MV-4-11 (cell line): ENCODE measurements at regions not wholly inside any gene's neighbourhood (a gene's known extent, or its start where the extent isn't known, plus 50 kb on each side); places are given as distances from the start of the nearest gene placed in this dataset.
"Not testable (repeated sequence)": the region's sequence is repeated elsewhere in the genome, so short reads cannot be mapped to it uniquely, and the experiment has no call there.

Experiments used
- DNase-seq: peaks from one replicate; lab custom pipeline; 2025; lab: John Stamatoyannopoulos, UW

DNA sequence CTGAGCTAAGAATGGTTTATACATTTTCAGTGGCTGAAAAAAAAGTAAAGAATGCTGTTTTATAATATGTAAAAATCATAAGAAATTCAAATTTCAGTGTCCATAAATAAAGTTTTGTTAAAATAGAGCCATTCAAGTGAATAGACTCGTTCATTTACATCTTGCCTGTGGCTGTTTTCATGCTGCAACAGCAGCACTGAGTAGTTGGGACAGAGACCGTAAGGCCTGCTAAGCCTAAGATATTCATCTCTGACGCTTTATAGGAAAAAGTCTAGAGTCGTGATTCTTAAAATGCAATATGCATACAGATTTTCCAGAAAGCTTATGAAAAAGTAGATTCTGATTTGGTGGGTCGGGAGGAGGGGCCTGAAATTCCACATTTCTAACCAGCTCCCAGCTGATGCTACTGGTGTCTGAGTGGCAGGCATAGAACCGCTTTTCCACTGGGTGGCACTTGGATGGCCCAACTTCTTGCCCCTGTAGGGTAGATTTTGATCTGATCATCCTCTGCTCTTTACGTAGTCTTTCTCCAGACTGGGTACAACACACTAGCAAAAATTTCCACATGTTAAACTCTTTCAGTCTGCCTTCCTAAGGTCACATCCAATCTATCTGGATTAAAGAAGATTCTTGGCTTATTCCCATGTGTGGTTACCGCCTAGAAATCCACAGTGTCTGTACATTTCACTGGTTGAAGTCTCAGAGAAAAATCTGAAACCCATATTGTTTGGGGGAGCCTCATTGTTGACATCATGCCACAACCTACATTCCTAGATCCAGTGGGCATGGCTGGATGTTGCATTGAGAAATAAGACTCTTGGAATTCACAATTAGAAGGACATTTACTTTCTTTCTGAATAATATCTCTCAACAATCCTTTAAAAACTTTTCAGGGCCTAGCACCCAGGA lies 151.2 kb downstream of the C12orf75 start:
- DNase-seq = no peak

- no peak for DNase-seq
Observed at GRCh38 chr12:105482951-105483350, 152.5 kb downstream of the C12orf75 start.

DNA sequence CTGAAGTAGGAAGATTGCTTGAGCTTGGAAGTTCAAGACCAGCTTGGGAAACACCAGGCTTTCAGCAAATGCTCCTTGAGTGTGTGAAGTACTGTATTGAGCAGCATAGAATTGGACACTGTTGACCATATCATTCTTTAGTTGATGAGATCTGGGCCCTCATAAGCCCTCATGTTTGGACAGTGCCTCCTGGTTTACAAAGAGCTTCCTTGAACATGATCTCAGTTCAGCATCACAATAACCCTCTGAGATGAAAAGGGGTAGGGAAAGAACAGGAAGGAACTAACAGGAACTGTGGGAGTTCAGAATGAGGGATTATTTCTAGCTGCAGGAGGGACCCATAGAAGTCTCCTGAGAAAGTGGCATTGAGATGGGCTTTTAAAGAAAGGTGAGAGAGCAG lies 153.2 kb downstream of the C12orf75 start:
- no peak for DNase-seq

DNA sequence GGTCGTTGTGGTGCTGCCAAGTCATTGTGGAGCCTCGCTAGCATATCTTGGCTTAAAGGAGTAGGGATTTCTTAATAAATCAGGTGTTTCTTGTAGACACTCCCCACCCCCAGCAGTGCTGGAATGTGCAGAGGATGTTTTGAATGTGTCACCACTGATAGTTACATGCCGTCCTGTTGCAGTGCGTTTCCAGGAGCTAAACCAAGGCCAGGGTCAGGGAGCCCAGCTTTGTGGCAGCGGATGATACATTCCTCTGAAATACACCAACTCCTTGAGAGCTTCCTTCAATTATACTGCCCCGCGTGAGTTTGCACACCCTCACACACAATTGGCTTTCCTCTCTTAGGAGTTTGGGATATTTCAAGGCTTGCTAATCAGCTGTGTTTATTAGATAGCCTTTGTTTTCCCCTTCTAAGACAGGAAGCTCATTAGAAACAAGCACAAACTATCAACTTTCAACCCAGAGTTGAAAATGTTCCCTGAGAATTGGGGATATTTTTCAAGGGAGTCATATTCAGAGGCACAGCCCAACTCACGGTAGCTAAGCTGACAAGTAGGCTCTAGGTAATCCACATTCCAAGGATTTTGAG lies 154.9 kb downstream of the C12orf75 start:
- DNase-seq = no peak

GRCh38 chr12:105485921-105486320 lies 155.4 kb downstream of the C12orf75 start:
- no peak for DNase-seq

GRCh38 chr12:105487963-105488362 lies 157.5 kb downstream of the C12orf75 start:
- DNase-seq = no peak

DNA sequence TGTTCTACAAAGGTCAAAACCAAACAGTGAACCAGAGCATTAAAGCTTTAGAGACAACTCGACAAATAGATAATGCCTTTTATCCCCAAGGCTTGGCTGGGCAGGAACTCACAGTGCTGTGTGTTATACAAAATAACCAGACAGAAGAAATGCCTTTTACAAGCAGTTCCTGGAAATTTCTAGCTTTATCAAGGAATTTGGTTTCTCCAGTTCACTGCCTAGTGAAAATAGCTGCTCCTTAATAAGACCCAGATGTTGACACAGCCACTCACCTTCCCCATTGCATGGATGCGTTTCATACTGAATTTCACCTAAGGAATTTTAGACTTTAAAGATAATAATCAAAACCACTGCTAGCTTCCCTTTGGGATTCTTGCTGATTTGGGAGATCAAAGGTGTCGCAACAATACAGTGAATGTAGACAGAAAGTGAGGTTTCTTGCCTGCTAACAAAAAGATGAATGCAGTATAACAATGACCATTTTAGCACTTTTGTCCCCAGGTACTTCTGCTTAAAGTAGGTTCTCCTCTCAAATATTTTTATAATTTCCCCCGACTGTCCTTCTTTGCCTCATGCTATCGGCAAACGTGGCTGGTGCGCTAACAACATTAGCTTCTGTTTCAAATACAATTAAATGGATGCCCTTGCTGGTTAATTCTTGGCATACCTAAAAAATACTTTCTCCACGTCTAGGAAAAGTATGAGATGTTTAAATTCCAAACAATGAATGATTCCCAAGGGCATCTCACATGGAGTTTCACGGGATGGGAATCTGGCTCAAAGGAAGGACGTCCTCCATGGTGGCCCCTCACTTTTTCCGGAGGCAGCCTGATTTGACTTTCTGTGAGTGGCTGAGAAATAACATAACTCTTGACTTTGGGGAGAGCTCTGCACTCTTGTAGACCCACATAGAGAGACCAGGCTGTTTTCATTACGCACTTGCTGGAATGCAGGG lies 162.4 kb downstream of the C12orf75 start:
- no peak for DNase-seq

DNA sequence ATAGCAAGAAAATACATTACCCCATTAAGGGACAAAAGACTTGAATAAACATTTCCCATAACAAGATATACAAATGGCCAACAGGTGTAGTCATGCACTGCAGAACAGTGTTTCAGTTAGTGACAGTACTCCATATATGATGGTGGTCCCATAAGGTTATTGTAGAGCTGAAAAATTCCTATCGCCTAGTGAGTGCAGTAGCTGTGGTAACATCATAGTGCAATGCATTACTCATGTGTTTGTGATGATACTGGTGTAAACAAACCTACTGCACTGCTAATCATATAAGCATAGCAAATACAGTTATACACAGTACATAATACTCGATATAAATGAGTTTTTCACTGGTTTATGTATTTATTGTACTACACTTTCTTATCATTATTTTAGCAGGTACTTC lies 168.7 kb downstream of the C12orf75 start:
- DNase-seq = no peak

- DNase-seq = not testable (repeated sequence)
Observed at GRCh38 chr12:105500676-105501075, 170.2 kb downstream of the C12orf75 start.

DNA sequence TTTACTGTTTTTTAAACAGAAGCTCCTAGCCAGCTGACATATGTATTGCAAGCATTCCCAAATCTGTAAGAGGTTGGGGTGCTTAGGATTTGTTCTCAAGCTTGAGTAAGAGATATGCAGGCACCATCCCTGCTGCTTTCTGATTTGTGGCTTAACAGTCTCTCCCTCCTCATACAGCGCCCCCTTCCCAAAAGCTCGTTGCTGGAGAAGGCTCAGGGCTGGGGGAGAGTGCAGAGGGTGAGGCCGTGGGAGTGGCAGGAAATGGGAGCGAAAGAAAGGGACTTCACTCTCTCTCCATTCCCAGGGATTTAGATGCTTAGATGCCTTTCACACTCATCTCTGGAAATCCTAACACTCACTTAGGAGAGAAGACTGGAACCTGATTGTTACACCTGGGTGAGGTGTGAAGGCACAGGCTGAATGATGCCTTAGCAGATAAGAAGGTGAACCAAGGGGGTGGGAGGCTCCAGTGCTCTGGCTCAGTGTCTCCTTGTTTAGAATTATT lies 172.0 kb downstream of the C12orf75 start:
- no peak for DNase-seq

- no peak for DNase-seq
Observed at GRCh38 chr12:105503619-105504018, 173.1 kb downstream of the C12orf75 start.

GRCh38 chr12:105504286-105504685 lies 173.8 kb downstream of the C12orf75 start:
- no peak for DNase-seq

DNA sequence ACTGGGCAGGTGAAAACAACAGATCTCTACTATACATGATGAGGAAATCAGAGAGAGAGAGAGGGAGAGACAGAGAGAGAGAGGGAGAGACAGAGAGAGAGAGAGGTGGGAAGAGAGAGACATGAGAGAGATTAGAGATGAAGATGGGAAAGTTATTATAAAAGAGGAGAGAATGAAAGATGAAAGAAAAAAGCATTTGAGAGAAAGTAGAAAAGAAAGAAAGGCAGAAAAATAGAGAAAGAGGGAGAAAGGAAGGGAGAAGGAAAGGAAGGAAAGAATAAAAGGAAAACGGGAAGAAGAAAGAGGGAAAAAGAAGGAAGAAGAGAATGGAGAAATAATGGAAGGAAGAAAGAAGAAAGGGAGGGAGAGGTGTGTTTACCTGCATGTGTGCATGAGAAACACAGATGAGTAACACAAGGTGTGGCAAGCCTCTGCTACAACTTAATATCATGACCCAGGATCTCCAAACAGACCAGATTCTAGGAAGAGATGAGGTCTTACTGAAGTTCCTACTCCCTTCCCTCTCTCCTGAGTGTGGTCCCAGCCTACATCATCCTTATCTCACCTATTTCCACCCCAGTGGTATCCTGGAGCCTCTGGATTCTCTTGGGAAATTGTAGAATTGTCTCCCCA lies 176.3 kb downstream of the C12orf75 start:
- no peak for DNase-seq

- DNase-seq = no peak
Observed at GRCh38 chr12:105507311-105508038, 177.0 kb downstream of the C12orf75 start.

GRCh38 chr12:105508096-105508495 lies 177.6 kb downstream of the C12orf75 start:
- no peak for DNase-seq

DNA sequence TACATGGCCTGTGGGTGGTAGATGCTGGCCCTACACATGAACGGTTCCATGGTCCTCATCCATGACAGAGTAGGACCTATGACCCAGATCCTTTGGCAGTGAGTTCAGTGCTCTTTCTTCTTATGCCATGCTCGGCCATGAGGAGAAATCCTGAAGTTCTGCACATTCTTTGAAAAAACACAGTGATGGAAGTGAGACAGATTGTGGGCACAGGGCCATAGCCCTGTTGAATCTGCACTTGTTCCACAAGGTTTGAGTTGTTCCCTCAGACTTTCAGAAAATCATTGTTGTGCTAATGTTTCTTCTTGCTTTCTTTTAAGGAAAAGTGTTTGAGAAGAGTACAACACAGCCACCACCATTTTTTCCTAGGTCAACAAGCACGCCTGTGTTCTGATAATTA lies 180.0 kb downstream of the C12orf75 start:
- DNase-seq = no peak

GRCh38 chr12:105512861-105513260 lies 182.4 kb downstream of the C12orf75 start:
- DNase-seq = not testable (repeated sequence)

GRCh38 chr12:105522166-105522825 lies 191.8 kb downstream of the C12orf75 start:
- DNase-seq = no peak

DNA sequence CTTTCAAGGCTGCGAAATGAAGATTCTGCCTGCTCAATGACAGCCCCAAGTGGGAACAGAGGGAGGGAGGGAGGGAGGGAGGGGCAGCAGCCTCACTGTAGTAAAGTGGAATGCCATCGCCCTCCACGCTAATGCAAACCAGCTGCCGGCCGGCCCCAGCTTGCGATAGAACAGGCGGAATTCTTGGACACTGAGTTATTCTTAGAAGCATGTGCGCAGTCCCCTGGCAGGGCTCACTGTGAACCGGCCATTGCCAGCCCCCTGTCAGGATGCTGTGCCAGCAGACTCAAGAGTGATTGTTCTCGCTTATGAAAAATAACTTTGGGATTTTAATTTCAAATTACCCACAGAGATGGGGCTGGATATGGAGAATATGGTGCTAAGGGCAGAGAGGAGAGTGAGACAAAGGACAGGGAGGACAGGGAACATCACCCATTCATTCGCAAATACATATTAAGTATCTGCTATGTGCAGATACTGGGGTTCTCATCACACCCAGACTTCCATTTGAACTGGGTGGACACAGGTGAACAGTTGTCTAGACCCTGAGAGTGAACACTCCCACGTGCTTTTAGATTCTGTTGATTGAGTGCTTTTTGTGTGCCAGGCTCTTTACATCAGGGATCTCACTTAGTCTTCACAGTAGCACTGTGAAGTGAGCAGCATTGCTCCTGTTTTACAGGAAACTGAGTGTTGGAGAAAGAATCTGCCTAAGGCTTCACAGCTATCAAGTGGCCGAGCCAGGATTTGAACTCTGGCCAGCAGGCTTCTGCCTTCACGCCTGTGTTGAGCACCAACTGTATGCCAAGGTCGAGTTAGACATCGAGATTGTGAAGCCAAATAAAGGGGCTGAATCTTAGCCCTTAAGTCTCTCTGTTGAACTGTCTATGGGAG lies 192.9 kb downstream of the C12orf75 start:
- no peak for DNase-seq
